ENCODE measurements at regions not wholly inside any gene's neighbourhood (a gene's known extent, or its start where the extent isn't known, plus 50 kb on each side); places are given as distances from the start of the nearest gene placed in this dataset.

DNA sequence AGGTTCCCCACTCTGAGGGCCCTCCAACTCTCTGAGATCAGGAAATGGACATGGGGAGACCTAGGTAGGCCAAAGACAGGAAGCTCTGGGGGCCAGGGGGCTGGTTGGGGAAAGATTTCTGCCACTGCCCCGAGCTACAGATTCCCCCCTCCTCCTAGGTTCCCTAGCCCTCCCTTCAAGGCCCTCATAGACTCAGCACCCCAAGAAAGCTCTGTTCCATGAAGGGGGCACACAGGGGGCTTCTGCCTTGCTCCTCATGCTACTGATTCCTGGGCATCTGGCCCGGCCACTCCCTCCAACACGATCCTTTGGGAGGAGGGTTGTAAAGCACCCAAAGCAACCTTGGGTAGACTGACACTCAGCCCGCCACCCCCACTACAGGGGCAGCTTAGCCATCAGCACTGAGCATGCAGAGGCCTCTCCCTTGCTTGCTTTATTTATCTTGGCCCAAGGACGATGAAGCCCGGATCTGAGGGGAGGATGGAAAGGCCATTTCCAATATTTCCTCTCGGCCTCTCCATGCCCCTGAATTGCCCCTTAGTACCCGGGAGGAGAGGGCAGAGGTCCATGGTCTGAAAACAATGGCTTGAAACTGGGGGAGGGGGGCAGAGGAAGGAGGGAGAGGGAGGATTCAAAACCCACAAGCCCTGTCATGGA, 146.7 kb downstream of the PJA1 start:
- H3K4me3 ChIP-seq (ENCODE audit: low read depth, low read length): no peak overlapping the region
- no peaks in the 10 kb centered on the region for H3K36me3 ChIP-seq (ENCODE audit: control insufficient read depth, insufficient read depth, low read length)
- no peak for DNase-seq (ENCODE audit: low read depth)
- TF ChIP-seq, protein P1, sequence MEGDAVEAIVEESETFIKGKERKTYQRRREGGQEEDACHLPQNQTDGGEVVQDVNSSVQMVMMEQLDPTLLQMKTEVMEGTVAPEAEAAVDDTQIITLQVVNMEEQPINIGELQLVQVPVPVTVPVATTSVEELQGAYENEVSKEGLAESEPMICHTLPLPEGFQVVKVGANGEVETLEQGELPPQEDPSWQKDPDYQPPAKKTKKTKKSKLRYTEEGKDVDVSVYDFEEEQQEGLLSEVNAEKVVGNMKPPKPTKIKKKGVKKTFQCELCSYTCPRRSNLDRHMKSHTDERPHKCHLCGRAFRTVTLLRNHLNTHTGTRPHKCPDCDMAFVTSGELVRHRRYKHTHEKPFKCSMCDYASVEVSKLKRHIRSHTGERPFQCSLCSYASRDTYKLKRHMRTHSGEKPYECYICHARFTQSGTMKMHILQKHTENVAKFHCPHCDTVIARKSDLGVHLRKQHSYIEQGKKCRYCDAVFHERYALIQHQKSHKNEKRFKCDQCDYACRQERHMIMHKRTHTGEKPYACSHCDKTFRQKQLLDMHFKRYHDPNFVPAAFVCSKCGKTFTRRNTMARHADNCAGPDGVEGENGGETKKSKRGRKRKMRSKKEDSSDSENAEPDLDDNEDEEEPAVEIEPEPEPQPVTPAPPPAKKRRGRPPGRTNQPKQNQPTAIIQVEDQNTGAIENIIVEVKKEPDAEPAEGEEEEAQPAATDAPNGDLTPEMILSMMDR (IDR thresholded peaks at IDR 0.05; ENCODE audit: insufficient read depth, low read length, poor library complexity, severe bottlenecking): no peak
- H3K27me3 ChIP-seq (ENCODE audit: control insufficient read depth, insufficient read depth, low read length): no peaks in the 10 kb centered on the region

DNA sequence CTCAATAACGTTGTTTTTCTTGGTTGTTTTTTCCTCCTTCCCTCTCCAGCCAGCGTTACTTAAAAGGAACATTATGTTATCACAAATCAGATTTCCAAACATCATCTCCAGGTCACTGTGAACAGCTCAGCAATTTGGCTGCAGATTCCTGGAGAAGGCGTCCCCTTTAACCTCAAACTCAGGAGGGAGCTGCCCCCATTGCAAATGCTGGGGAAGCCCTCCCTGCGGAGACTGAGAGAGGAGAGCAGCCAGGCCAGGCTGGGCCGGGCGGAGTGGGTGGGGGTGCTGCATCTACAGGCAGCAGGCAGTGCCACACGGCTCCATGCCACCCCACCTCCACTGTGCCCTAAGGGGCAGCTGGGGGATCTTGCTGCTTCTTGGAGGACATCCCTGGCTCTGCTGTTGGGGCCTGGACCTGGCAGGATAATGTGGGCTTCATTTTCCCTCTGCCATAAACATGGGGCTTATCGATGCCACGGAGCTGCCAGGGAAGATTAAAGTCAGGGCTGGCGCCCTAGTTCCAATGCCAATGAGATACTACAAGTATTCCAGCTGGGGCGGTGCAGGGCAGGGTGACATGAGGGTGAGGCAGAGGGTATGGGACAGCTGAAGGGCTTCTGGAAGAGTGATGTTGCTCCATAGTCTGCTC, 148.8 kb downstream of the PJA1 start:
- TF ChIP-seq, protein P1 (IDR thresholded peaks at IDR 0.05; ENCODE audit: insufficient read depth, low read length, poor library complexity, severe bottlenecking): no peak
- no peaks in the 10 kb centered on the region for H3K36me3 ChIP-seq (ENCODE audit: control insufficient read depth, insufficient read depth, low read length)
- no peaks in the 10 kb centered on the region for H3K27me3 ChIP-seq (ENCODE audit: control insufficient read depth, insufficient read depth, low read length)
- H3K4me3 ChIP-seq (ENCODE audit: low read depth, low read length): no peak overlapping the region
- DNase-seq (ENCODE audit: low read depth): no peak

DNA sequence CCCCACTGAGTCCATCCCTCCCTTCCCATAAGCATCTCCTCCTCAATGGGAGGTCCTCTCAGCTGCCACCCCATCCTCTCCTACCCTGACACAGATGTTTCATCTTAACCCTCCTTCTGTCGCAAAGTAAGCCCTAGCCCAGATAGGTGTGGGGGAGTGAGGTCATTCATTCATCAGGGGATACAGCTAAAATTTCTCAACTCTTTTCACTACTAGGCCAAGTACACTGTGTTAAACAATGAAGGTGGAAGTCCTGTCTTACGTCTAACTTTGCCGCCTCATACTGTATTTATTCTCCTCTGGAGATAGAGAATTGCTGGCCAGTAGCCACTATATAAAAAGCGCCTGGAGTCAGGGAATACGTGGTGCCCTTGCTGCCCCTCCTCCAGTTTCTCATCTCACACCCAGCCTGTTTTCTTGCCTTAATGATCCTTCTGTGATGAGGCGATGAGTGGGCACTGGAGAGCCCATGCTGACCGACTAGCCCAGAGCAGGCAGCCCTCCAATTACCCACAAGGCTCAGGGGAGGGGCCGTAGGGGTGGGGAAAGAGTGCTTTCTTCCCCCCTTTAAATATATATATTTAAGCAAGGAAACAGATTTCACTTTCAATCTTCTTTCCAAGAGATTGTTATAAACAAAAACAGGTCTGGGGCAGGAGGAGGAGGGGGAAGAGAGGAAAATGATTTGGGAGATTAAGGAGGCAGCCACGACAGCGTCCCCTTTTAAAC, 149.5 kb downstream of the PJA1 start:
- TF ChIP-seq, protein P1 (IDR thresholded peaks at IDR 0.05; ENCODE audit: insufficient read depth, low read length, poor library complexity, severe bottlenecking): no peak
- no peak for DNase-seq (ENCODE audit: low read depth)
- no peak overlapping the region for H3K4me3 ChIP-seq (ENCODE audit: low read depth, low read length)
- no peaks in the 10 kb centered on the region for H3K27me3 ChIP-seq (ENCODE audit: control insufficient read depth, insufficient read depth, low read length)
- no peaks in the 10 kb centered on the region for H3K36me3 ChIP-seq (ENCODE audit: control insufficient read depth, insufficient read depth, low read length)

DNA sequence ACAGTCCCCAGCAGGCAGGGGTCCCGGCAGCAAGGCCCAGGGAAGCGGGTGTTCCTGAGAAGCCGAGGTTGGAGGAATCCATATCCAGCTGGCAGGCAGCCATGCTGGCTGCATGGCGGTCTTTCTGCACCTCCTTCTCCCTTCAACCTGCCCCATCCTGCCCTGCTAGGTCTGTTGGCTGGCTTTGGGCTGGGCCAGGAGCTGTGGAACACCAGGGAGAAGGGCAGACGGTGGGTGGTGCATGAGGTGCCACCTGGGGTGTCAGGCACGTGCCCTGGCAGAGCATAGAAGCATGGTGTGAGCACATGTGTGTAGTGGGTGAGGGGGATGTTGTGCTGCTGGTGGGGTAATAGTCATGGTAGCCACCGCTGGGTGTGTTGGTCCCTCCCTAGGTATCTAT, 150.1 kb downstream of the PJA1 start:
- TF ChIP-seq, protein P1 (IDR thresholded peaks at IDR 0.05; ENCODE audit: insufficient read depth, low read length, poor library complexity, severe bottlenecking): no peak
- no peak for DNase-seq (ENCODE audit: low read depth)
- no peaks in the 10 kb centered on the region for H3K27me3 ChIP-seq (ENCODE audit: control insufficient read depth, insufficient read depth, low read length)
- H3K36me3 ChIP-seq (ENCODE audit: control insufficient read depth, insufficient read depth, low read length): no peaks in the 10 kb centered on the region
- H3K4me3 ChIP-seq (ENCODE audit: low read depth, low read length): no peak overlapping the region

DNA sequence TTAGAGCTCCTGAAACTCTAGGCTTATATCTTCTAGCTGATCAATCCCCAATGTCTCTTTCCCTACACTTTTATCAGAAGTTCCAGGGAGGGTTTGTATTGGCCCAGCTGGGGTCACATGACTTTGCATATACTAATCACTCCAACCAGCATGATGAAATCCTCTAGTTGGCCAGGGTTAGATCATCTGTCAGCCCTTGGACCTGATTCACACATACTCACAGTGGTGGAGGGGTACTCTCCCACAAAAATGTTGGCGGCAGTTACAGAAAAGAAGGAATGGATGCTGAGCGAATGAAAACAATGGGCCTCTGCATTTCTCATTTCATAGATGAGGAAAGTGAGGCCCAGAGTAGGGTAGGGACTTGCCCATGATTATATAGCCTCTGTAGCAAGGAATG, 151.1 kb downstream of the PJA1 start:
- TF ChIP-seq, protein P1 (IDR thresholded peaks at IDR 0.05; ENCODE audit: insufficient read depth, low read length, poor library complexity, severe bottlenecking): no peak
- Histone ChIP-seq H3K36me3 (ENCODE audit: control insufficient read depth, insufficient read depth, low read length) (no peaks in the 10 kb centered on the region), H3K4me3 (ENCODE audit: low read depth, low read length) (no peak overlapping the region), H3K27me3 (ENCODE audit: control insufficient read depth, insufficient read depth, low read length) (no peaks in the 10 kb centered on the region)
- DNase-seq (ENCODE audit: low read depth): no peak
